Testis (tissue), 2 donors: ENCODE measurements at regions not wholly inside any gene's neighbourhood (a gene's known extent, or its start where the extent isn't known, plus 50 kb on each side); places are given as distances from the start of the nearest gene placed in this dataset.

Experiments
- DNase-seq: peaks from one replicate; pipeline ENCODE4 v3.0.0-alpha.2; 2019
- H3K27ac ChIP-seq, 2 donors: fragments of 200-600 bp; sonication (generic); one replicate each; pipeline ENCODE4 v1.5.1; 2019
- H3K27me3 ChIP-seq: fragments of 200-600 bp; sonication (generic); one replicate; pipeline ENCODE4 v1.5.1; 2019
- H3K36me3 ChIP-seq: fragments of 200-600 bp; sonication (generic); one replicate; pipeline ENCODE4 v1.5.1; 2017; ENCODE audit warnings: low read depth; ENCODE audit errors: missing control alignments
- H3K4me1 ChIP-seq: fragments of 200-600 bp; sonication (generic); one replicate; pipeline ENCODE4 v1.5.1; 2019
- H3K4me3 ChIP-seq, 2 donors: fragments of 200-600 bp; sonication (generic); one replicate each; pipeline ENCODE4 v1.5.1; 2017 to 2019
- H3K9me3 ChIP-seq: fragments of 200-600 bp; sonication (generic); one replicate; pipeline ENCODE4 v1.5.1; 2017
- POLR2A ChIP-seq: fragments of 450-650 bp; IDR thresholded peaks from one replicate; pipeline ENCODE4 v1.6.1; 2017; ENCODE audit warnings: antibody characterized with exemption, mild to moderate bottlenecking, moderate library complexity
- WGBS, 2 donors: methylation state at CpG; one replicate each; pipeline ENCODE4 v1.1.5; 2018; 5-methylcytosine and 5-hydroxymethylcytosine counted together
- intact Hi-C: fragments of 100-400 bp; cut with DNase I; formaldehyde crosslinking; loops from one replicate; pipeline ENCODE4 v1.15.1; 2023; ENCODE audit warnings: low total_unique reads
- TF ChIP-seq, protein P1 (sequence below), 3 experiments: fragments of 450-650 bp in 2 of 3; fragments of 200-600 bp in 1 of 3; sonication (generic) in 1 of 3; IDR thresholded peaks; one replicate each; pipeline ENCODE4 v1.5.1; 2016 to 2019; ENCODE audit warnings: antibody characterized with exemption in 3 of 3, mild to moderate bottlenecking in 2 of 3, moderate library complexity in 1 of 3

DNA sequence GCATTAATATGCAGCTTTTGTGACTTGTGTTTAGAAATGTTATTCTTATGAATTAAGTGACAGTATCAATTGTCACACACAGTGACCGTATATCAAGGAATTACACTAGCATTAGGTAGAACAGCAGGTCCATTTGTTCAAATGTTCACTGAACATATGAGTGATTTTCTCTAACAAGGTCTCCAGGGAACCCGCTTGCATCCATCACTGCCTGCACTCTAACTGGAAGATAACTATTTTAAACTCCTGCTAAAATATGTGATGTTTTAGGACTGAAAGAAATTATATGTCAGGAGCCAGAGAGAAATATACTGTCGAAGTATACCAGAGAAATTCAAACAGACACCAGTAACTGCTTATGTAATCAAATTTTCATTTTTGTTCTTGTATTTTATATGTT, 1395.7 kb downstream of the PCDH18 start:
- DNase-seq: no peak
- Histone ChIP-seq H3K36me3 (no peaks in the 10 kb centered on the region), H3K27ac (no peak overlapping the region), H3K27me3 (no peaks in the 10 kb centered on the region), H3K9me3 (no peaks in the 10 kb centered on the region), H3K4me1 (no peaks in the 10 kb centered on the region), H3K4me3 (no peak overlapping the region)
- intact Hi-C loops: no loop called here
- TF ChIP-seq POLR2A: no peak
- TF ChIP-seq, protein P1, sequence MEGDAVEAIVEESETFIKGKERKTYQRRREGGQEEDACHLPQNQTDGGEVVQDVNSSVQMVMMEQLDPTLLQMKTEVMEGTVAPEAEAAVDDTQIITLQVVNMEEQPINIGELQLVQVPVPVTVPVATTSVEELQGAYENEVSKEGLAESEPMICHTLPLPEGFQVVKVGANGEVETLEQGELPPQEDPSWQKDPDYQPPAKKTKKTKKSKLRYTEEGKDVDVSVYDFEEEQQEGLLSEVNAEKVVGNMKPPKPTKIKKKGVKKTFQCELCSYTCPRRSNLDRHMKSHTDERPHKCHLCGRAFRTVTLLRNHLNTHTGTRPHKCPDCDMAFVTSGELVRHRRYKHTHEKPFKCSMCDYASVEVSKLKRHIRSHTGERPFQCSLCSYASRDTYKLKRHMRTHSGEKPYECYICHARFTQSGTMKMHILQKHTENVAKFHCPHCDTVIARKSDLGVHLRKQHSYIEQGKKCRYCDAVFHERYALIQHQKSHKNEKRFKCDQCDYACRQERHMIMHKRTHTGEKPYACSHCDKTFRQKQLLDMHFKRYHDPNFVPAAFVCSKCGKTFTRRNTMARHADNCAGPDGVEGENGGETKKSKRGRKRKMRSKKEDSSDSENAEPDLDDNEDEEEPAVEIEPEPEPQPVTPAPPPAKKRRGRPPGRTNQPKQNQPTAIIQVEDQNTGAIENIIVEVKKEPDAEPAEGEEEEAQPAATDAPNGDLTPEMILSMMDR (IDR thresholded peaks at IDR 0.05): no peak
- WGBS, 2 donors: 71 to 85% methylated on average over 3 of the region's 3 CpGs

DNA sequence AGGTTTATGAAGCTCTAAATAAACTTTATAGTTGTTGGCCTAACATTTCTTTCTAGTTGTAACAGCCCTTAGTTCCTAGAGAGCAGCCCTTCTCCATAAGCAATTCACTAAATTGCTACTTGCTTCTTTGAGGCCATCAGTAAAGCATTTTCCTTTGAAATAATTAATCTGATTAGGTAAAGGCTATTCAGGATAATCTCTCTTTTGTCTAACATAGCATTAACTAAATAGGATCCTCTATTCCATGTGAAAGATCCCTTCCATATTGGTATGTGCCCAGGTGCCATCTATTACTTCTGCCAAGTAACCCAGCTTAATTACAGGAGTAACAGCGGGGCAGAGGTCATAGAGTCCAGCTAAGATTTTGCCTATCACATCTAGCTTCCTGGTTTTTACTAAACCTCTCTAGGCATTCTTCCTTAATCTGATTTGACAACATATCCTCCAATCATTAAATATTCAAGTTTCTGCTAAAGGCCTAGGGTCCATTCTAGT, 1408.0 kb downstream of the PCDH18 start:
- no peaks in the 10 kb centered on the region for H3K9me3 ChIP-seq
- intact Hi-C loops: no loop called here
- no peak for TF ChIP-seq POLR2A
- TF ChIP-seq, protein P1 (IDR thresholded peaks at IDR 0.05): no peak

DNA sequence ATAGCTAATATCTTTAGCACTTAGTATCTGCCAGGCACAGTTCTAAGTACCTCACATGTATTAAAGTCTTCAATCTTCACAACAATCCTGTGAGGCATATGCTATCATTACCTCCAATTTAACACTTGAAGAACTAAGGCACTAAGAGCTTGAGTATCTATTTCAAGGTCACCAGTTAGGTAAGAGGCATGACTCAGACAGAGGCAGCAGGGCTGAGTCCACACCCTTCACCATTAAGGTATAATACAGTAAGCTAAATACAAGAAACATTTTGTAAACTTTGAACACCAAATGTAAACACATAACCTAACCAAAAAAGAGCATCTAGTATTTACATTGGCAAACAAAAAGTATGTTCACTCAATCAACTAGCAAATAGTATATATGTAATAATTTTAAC, 1410.9 kb downstream of the PCDH18 start:
- Histone ChIP-seq H3K4me1 (no peaks in the 10 kb centered on the region), H3K27ac (no peak overlapping the region), H3K27me3 (no peaks in the 10 kb centered on the region), H3K9me3 (no peaks in the 10 kb centered on the region), H3K36me3 (no peaks in the 10 kb centered on the region), H3K4me3 (no peak overlapping the region)
- intact Hi-C loops: no loop called here
- no peak for DNase-seq
- TF ChIP-seq POLR2A: no peak
- TF ChIP-seq, protein P1 (IDR thresholded peaks at IDR 0.05): no peak

More for the DNA sequence above, 1408.0 kb downstream of the PCDH18 start:
- H3K4me3 ChIP-seq: no peak overlapping the region
- WGBS, 2 donors: 85 to 97% methylated on average over 1 of the region's 1 CpG
- no peaks in the 10 kb centered on the region for H3K36me3 ChIP-seq
- no peak overlapping the region for H3K27ac ChIP-seq
- no peak for DNase-seq
- H3K4me1 ChIP-seq: no peaks in the 10 kb centered on the region
- no peaks in the 10 kb centered on the region for H3K27me3 ChIP-seq

DNA sequence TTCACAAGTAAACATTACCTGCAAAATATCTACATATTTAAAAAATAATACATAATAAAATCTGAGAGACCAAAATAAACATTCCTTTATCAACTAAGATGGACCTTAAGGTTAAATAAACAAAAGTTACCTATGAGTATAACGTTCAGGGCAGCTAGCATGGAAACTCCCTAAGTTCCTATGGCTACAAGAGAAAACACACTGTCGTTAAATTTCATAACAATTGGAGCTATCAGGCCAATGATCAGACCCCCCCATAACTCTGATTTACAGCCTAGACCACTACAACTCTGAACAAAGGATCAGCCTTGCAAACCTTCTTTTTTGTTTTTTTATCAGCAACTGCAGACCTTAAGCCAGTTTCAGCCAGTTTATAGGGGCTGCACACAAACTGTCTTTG, 1418.4 kb downstream of the PCDH18 start:
- no peaks in the 10 kb centered on the region for H3K4me1 ChIP-seq
- TF ChIP-seq, protein P1 (IDR thresholded peaks at IDR 0.05): no peak
- no peak for TF ChIP-seq POLR2A
- no peaks in the 10 kb centered on the region for H3K9me3 ChIP-seq
- H3K4me3 ChIP-seq: no peak overlapping the region
- no peak overlapping the region for H3K27ac ChIP-seq
- no peaks in the 10 kb centered on the region for H3K36me3 ChIP-seq
- 33 to 39% methylated on average over 2 of the region's 2 CpGs for WGBS, 2 donors
- H3K27me3 ChIP-seq: no peaks in the 10 kb centered on the region
- intact Hi-C loops: no loop called here
- DNase-seq: no peak

DNA sequence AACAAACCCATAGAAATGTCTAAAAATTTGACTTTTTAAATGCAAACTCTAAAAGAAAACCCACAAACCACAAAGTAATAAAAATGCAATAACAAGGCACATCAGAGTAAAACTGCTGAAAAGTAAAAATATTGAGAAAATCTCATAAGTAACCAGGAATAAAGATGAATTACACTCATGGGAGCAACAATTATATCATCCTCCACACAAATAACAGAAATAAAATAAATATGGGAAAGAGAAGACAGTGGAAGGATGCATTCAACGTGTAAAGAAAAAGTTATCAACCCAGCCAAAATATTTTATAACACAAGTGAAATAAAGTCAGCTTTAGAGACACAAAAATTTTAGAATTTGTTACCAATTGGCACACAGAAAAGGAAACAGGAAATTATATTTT, 1420.2 kb downstream of the PCDH18 start:
- no peaks in the 10 kb centered on the region for H3K36me3 ChIP-seq

More for the DNA sequence above, 1420.2 kb downstream of the PCDH18 start:
- Histone ChIP-seq H3K4me3 (no peak overlapping the region), H3K27me3 (no peaks in the 10 kb centered on the region), H3K4me1 (no peaks in the 10 kb centered on the region), H3K9me3 (no peaks in the 10 kb centered on the region), H3K27ac (no peak overlapping the region)
- intact Hi-C loops: no loop called here
- TF ChIP-seq, protein P1 (IDR thresholded peaks at IDR 0.05): no peak
- TF ChIP-seq POLR2A: no peak
- DNase-seq: no peak
- 42 to 54% methylated on average over 1 of the region's 1 CpG for WGBS, 2 donors
